Smooth muscle cell (in vitro differentiated cells): ENCODE measurements at regions not wholly inside any gene's neighbourhood (a gene's known extent, or its start where the extent isn't known, plus 50 kb on each side); places are given as distances from the start of the nearest gene placed in this dataset.

Source experiments
- DNase-seq: peaks from one replicate; lab custom pipeline; 2025; ENCODE audit not compliant: unreplicated experiment; lab: John Stamatoyannopoulos, UW
- H2AFZ ChIP-seq: fragments of 200-600 bp; sonication (generic); 2 replicates; pipeline ENCODE4 v1.6.0; 2016; ENCODE audit warnings: antibody characterized with exemption, low read depth, mild to moderate bottlenecking
- H3F3A ChIP-seq: fragments of 200-600 bp; sonication (generic); 2 replicates; pipeline ENCODE4 v1.6.0; 2017; ENCODE audit warnings: antibody characterized with exemption, low read depth
- H3K27ac ChIP-seq: fragments of 200-600 bp; sonication (generic); 2 replicates; pipeline ENCODE4 v1.5.1; 2016; ENCODE audit warnings: low read depth, mild to moderate bottlenecking
- H3K27me3 ChIP-seq: fragments of 200-600 bp; sonication (generic); 2 replicates; pipeline ENCODE4 v1.6.1; 2016; ENCODE audit warnings: low read depth, mild to moderate bottlenecking
- H3K36me3 ChIP-seq: fragments of 200-600 bp; sonication (generic); 2 replicates; pipeline ENCODE4 v1.5.1; 2016; ENCODE audit warnings: low read depth
- H3K4me1 ChIP-seq: fragments of 200-600 bp; sonication (generic); 2 replicates; pipeline ENCODE4 v1.5.1; 2016; ENCODE audit warnings: low read depth
- H3K4me2 ChIP-seq: fragments of 200-600 bp; sonication (generic); 2 replicates; pipeline ENCODE4 v1.6.0; 2016; ENCODE audit warnings: mild to moderate bottlenecking
- H3K4me3 ChIP-seq: fragments of 200-600 bp; sonication (generic); 2 replicates; pipeline ENCODE4 v1.5.1; 2016; ENCODE audit warnings: mild to moderate bottlenecking
- H3K79me2 ChIP-seq: fragments of 200-600 bp; sonication (generic); 2 replicates; pipeline ENCODE4 v1.6.0; 2016; ENCODE audit warnings: low read depth, mild to moderate bottlenecking
- H3K9ac ChIP-seq: fragments of 200-600 bp; sonication (generic); 2 replicates; pipeline ENCODE4 v1.6.0; 2016; ENCODE audit warnings: low read depth
- H3K9me3 ChIP-seq: fragments of 200-600 bp; sonication (generic); replicated peaks from 2 replicates; pipeline ENCODE4 v1.5.1; 2016; ENCODE audit warnings: low read depth
- H4K20me1 ChIP-seq: fragments of 200-600 bp; sonication (generic); 2 replicates; pipeline ENCODE4 v1.6.0; 2016; ENCODE audit warnings: low read depth
- WGBS: methylation state at CpG from one replicate; pipeline ENCODE4 v1.1.7; 2016; ENCODE audit warnings: low lambda C conversion rate; 5-methylcytosine and 5-hydroxymethylcytosine counted together
- TF ChIP-seq, protein P1 (sequence below): fragments of 200-600 bp; sonication (generic); IDR thresholded peaks from 2 replicates; pipeline ENCODE4 v1.5.1; 2017; ENCODE audit warnings: borderline replicate concordance, mild to moderate bottlenecking, antibody characterized with exemption; ENCODE audit not compliant: insufficient read depth, poor library complexity, severe bottlenecking

DNA sequence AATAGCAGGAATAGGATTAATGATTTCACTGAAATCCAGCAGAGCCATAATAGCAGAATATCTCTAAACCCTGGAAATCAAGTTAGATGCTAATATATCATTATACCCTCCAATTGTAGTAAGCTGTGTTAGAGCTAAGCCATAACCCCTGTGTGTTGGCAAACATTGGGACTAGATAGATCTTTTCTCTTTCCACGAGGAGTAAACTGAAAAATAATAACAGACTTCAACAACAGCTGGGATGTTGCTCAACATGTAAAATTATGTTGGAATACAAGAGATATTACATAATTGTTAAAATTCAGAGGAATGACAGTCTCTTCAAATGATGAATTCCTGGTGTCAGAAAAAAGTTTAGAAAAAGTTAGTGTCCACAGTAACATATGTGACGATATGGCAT is 383.8 kb downstream of the SNAPC1 start:
- H2AFZ ChIP-seq = no peak overlapping the region
- peaks cover 3% of the 10 kb centered on the region for H3K9me3 ChIP-seq
- H3K4me2 ChIP-seq = no peak overlapping the region
- no peaks in the 10 kb centered on the region for H3F3A ChIP-seq
- H3K36me3 ChIP-seq = no peaks in the 10 kb centered on the region
- WGBS = 86% methylated on average over 2 of the region's 2 CpGs
- no peaks in the 10 kb centered on the region for H3K27me3 ChIP-seq
- TF ChIP-seq, protein P1, sequence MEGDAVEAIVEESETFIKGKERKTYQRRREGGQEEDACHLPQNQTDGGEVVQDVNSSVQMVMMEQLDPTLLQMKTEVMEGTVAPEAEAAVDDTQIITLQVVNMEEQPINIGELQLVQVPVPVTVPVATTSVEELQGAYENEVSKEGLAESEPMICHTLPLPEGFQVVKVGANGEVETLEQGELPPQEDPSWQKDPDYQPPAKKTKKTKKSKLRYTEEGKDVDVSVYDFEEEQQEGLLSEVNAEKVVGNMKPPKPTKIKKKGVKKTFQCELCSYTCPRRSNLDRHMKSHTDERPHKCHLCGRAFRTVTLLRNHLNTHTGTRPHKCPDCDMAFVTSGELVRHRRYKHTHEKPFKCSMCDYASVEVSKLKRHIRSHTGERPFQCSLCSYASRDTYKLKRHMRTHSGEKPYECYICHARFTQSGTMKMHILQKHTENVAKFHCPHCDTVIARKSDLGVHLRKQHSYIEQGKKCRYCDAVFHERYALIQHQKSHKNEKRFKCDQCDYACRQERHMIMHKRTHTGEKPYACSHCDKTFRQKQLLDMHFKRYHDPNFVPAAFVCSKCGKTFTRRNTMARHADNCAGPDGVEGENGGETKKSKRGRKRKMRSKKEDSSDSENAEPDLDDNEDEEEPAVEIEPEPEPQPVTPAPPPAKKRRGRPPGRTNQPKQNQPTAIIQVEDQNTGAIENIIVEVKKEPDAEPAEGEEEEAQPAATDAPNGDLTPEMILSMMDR = no peak
- H4K20me1 ChIP-seq = no peaks in the 10 kb centered on the region
- no peak overlapping the region for H3K9ac ChIP-seq
- no peaks in the 10 kb centered on the region for H3K4me1 ChIP-seq
- no peak for DNase-seq
- no peaks in the 10 kb centered on the region for H3K79me2 ChIP-seq
- no peak overlapping the region for H3K27ac ChIP-seq
- H3K4me3 ChIP-seq = no peak overlapping the region

DNA sequence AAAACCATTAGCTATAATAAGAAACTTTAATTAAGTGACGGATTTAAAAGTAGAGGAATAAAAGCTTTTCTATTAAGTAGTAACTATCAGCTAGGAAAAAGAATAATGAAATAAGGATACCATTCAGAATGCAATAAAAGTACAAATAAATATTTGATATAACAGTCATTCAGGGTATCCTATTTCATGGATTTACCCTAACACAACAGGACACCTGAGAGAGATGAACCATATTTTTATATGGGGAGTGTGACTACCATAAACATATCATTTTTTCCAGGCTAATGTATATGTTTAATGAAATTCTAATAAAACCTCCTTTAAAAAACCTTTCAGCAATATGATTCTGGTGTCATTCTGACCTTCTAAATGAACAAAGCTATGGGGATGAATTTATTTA is 393.8 kb downstream of the SNAPC1 start:
- WGBS = 90% methylated on average over 1 of the region's 1 CpG
- TF ChIP-seq, protein P1 = no peak
- no peak overlapping the region for H3K9ac ChIP-seq
- no peak for DNase-seq
- H3K4me1 ChIP-seq = no peaks in the 10 kb centered on the region
- H3K79me2 ChIP-seq = no peaks in the 10 kb centered on the region
- H4K20me1 ChIP-seq = no peaks in the 10 kb centered on the region
- no peaks in the 10 kb centered on the region for H3K36me3 ChIP-seq
- H3K4me3 ChIP-seq = no peak overlapping the region
- H3F3A ChIP-seq = no peaks in the 10 kb centered on the region
- H2AFZ ChIP-seq = no peak overlapping the region
- no peaks in the 10 kb centered on the region for H3K9me3 ChIP-seq
- H3K4me2 ChIP-seq = no peak overlapping the region
- no peaks in the 10 kb centered on the region for H3K27me3 ChIP-seq
- H3K27ac ChIP-seq = no peak overlapping the region

DNA sequence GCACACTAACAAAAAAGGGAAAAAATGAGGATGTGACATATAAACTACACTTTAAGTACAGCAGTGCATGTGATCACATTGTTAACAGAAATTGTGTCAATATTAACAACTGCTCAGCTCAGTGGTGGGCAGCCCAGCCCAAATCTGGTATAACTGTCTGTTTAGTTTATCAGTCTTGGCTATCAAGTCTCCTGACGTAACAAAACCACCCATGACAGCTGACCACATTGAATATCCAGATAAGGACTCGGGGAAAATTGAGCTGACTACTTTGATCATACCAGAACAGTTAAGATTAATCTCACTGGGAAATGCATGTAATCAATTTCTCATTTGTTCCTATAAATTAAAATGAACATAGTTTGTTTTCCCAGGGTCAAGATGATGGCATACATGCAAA is 396.6 kb downstream of the SNAPC1 start:
- Histone ChIP-seq H3K4me1 (no peaks in the 10 kb centered on the region), H3K9ac (no peak overlapping the region), H2AFZ (no peak overlapping the region), H3K9me3 (no peaks in the 10 kb centered on the region), H4K20me1 (no peaks in the 10 kb centered on the region), H3K4me2 (no peak overlapping the region), H3K79me2 (no peaks in the 10 kb centered on the region), H3K4me3 (no peak overlapping the region), H3K36me3 (no peaks in the 10 kb centered on the region), H3K27me3 (no peaks in the 10 kb centered on the region), H3F3A (no peaks in the 10 kb centered on the region), H3K27ac (no peak overlapping the region)
- DNase-seq = no peak
- 5% methylated on average over 2 of the region's 2 CpGs for WGBS
- TF ChIP-seq, protein P1 = no peak

DNA sequence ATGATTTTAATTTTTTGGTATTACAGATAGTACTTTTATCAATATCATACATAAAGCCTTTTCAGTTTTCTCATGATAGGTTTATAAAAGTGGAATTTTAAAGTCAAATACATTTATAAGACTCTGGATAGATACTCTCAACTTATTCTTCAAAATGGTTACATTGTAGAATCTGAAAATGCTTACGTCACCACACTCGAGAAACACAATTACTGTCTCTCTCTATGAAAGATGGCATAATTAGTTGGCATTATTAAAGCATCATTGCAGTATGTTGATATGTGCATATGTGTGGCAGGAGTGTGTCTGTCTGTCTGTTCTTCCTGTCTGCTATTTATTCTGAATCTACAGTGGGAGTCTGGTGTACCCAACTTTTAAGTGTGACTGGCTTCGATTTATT is 397.1 kb downstream of the SNAPC1 start:
- TF ChIP-seq, protein P1 = no peak
- H3F3A ChIP-seq = no peaks in the 10 kb centered on the region
- H3K27me3 ChIP-seq = no peaks in the 10 kb centered on the region
- 91% methylated on average over 3 of the region's 3 CpGs for WGBS
- no peak for DNase-seq
- H3K79me2 ChIP-seq = no peaks in the 10 kb centered on the region
- H3K27ac ChIP-seq = no peak overlapping the region
- no peaks in the 10 kb centered on the region for H3K4me1 ChIP-seq
- H2AFZ ChIP-seq = no peak overlapping the region
- no peaks in the 10 kb centered on the region for H4K20me1 ChIP-seq
- no peak overlapping the region for H3K9ac ChIP-seq
- no peaks in the 10 kb centered on the region for H3K36me3 ChIP-seq
- H3K4me2 ChIP-seq = no peak overlapping the region
- H3K4me3 ChIP-seq = no peak overlapping the region
- H3K9me3 ChIP-seq = no peaks in the 10 kb centered on the region
